Gastrocnemius medialis (tissue), 4 donors: ENCODE measurements at regions not wholly inside any gene's neighbourhood (a gene's known extent, or its start where the extent isn't known, plus 50 kb on each side); places are given as distances from the start of the nearest gene placed in this dataset.

Source experiments
- ATAC-seq, 2 donors: fragments of 150-250 bp; one replicate each; pipeline ENCODE4 v1.9.1; 2016
- DNase-seq, 2 donors: peaks; one replicate each; pipeline ENCODE4 v3.0.0-alpha.2; 2019
- H3K27ac ChIP-seq, 4 donors: fragments of 200-600 bp; sonication (generic); 1 replicate in 1 of 4; 2 replicates in 3 of 4; pipeline ENCODE4 v1.5.1; 2016 to 2018; ENCODE audit warnings: mild to moderate bottlenecking in 2 of 4, moderate library complexity in 1 of 4
- H3K27me3 ChIP-seq, 3 donors: fragments of 200-600 bp; sonication (generic) in 2 of 3; 1 replicate in 1 of 3; 2 replicates in 2 of 3; pipeline versions ENCODE4 v1.5.1 to v1.6.0; 2016 to 2019; ENCODE audit warnings: mild to moderate bottlenecking in 1 of 3, moderate library complexity in 1 of 3
- H3K36me3 ChIP-seq, 2 donors: fragments of 200-600 bp; sonication (generic) in 1 of 2; one replicate each; pipeline ENCODE4 v1.5.1; 2017 to 2018
- H3K4me1 ChIP-seq, 2 donors: fragments of 200-600 bp; sonication (generic) in 1 of 2; one replicate each; pipeline ENCODE4 v1.5.1; 2016 to 2017; ENCODE audit warnings: mild to moderate bottlenecking in 2 of 2
- H3K4me3 ChIP-seq, 4 donors: fragments of 200-600 bp; sonication (generic) in 3 of 4; 1 replicate in 1 of 4; 2 replicates in 3 of 4; pipeline ENCODE4 v1.5.1; 2016 to 2019; ENCODE audit warnings: mild to moderate bottlenecking in 2 of 4
- H3K9me3 ChIP-seq, 3 donors: fragments of 200-600 bp; sonication (generic) in 2 of 3; 1 replicate in 1 of 3; 2 replicates in 2 of 3; pipeline ENCODE4 v1.5.1; 2016 to 2019
- CTCF ChIP-seq, 5 experiments: fragments of 450-650 bp in 3 of 5; fragments of 200-600 bp in 2 of 5; sonication (generic) in 2 of 5; IDR thresholded peaks in 4 of 5; conservative IDR thresholded peaks in 1 of 5; 1 replicate in 4 of 5; 2 replicates in 1 of 5; pipeline ENCODE4 v1.5.1; 2016 to 2019; ENCODE audit warnings: antibody characterized with exemption in 5 of 5, mild to moderate bottlenecking in 3 of 5, moderate library complexity in 3 of 5
- POLR2A ChIP-seq, 2 donors: fragments of 450-650 bp; IDR thresholded peaks; one replicate each; pipeline ENCODE4 v1.6.1; 2017; ENCODE audit warnings: antibody characterized with exemption in 2 of 2, mild to moderate bottlenecking in 2 of 2, moderate library complexity in 2 of 2
- in situ Hi-C, 4 donors: fragments of 200-750 bp; cut with MboI; loops; one replicate each; pipeline versions ENCODE4 v1.15.0 to v1.8.0; 2017; ENCODE audit warnings: low sequenced_read_pairs in 4 of 4
- intact Hi-C: fragments of 100-400 bp; cut with DNase I; formaldehyde crosslinking; loops from one replicate; pipeline ENCODE4 v1.15.1; 2023; ENCODE audit warnings: low total_unique reads

- intact Hi-C loops, result no loop called here
- no peak for DNase-seq
These were observed 902.4 kb downstream of the TBC1D32 start for GRCh38 chr6:120431841-120432240.

GRCh38 chr6:120411394-120411793 lies 922.9 kb downstream of the TBC1D32 start:
- intact Hi-C loops (no loop called here), in situ Hi-C loops (no loop called here)
- TF ChIP-seq CTCF (IDR thresholded peaks at IDR 0.05 in 4 of 5, conservative IDR thresholded peaks at IDR 0.05 in 1 of 5), result no peak
- TF ChIP-seq POLR2A (IDR thresholded peaks at IDR 0.05), result no peak
- H3K27me3 ChIP-seq, result no peaks in the 10 kb centered on the region
- no peaks in the 10 kb centered on the region for H3K36me3 ChIP-seq
- no peak overlapping the region for H3K27ac ChIP-seq
- ATAC-seq (no peak), DNase-seq (no peak)
- H3K9me3 ChIP-seq, result no peaks in the 10 kb centered on the region
- H3K4me3 ChIP-seq, result no peak overlapping the region
- no peaks in the 10 kb centered on the region for H3K4me1 ChIP-seq

More at GRCh38 chr6:120431841-120432240, 902.4 kb downstream of the TBC1D32 start:
- in situ Hi-C loops, result no loop called here
- no peak overlapping the region for H3K27ac ChIP-seq
- no peaks in the 10 kb centered on the region for H3K27me3 ChIP-seq
- no peaks in the 10 kb centered on the region for H3K4me1 ChIP-seq
- no peak for TF ChIP-seq CTCF (IDR thresholded peaks at IDR 0.05 in 4 of 5, conservative IDR thresholded peaks at IDR 0.05 in 1 of 5)
- no peak for TF ChIP-seq POLR2A (IDR thresholded peaks at IDR 0.05)
- no peak for ATAC-seq
- H3K4me3 ChIP-seq, result no peak overlapping the region
- no peaks in the 10 kb centered on the region for H3K36me3 ChIP-seq
- no peaks in the 10 kb centered on the region for H3K9me3 ChIP-seq

GRCh38 chr6:120410586-120410985 lies 923.7 kb downstream of the TBC1D32 start:
- Histone ChIP-seq H3K27me3 (no peaks in the 10 kb centered on the region), H3K4me3 (no peak overlapping the region), H3K9me3 (no peaks in the 10 kb centered on the region), H3K27ac (no peak overlapping the region), H3K36me3 (no peaks in the 10 kb centered on the region), H3K4me1 (no peaks in the 10 kb centered on the region)
- intact Hi-C loops (no loop called here), in situ Hi-C loops (no loop called here)
- TF ChIP-seq CTCF (IDR thresholded peaks at IDR 0.05 in 4 of 5, conservative IDR thresholded peaks at IDR 0.05 in 1 of 5) (no peak), POLR2A (IDR thresholded peaks at IDR 0.05) (no peak)
- no peak for ATAC-seq
- no peak for DNase-seq

GRCh38 chr6:120407696-120408095 lies 926.6 kb downstream of the TBC1D32 start:
- Histone ChIP-seq H3K4me1 (no peaks in the 10 kb centered on the region), H3K27ac (no peak overlapping the region), H3K27me3 (no peaks in the 10 kb centered on the region), H3K36me3 (no peaks in the 10 kb centered on the region), H3K4me3 (no peak overlapping the region), H3K9me3 (no peaks in the 10 kb centered on the region)
- TF ChIP-seq POLR2A (IDR thresholded peaks at IDR 0.05) (no peak), CTCF (IDR thresholded peaks at IDR 0.05 in 4 of 5, conservative IDR thresholded peaks at IDR 0.05 in 1 of 5) (no peak)
- ATAC-seq, result no peak
- intact Hi-C loops, result no loop called here
- in situ Hi-C loops, result no loop called here
- no peak for DNase-seq

GRCh38 chr6:120405947-120406346 lies 928.3 kb downstream of the TBC1D32 start:
- in situ Hi-C loops (no loop called here), intact Hi-C loops (no loop called here)
- Histone ChIP-seq H3K4me3 (no peak overlapping the region), H3K27me3 (no peaks in the 10 kb centered on the region), H3K9me3 (no peaks in the 10 kb centered on the region), H3K36me3 (no peaks in the 10 kb centered on the region), H3K4me1 (no peaks in the 10 kb centered on the region), H3K27ac (no peak overlapping the region)
- ATAC-seq, result no peak
- TF ChIP-seq POLR2A (IDR thresholded peaks at IDR 0.05), result no peak
- TF ChIP-seq CTCF (IDR thresholded peaks at IDR 0.05 in 4 of 5, conservative IDR thresholded peaks at IDR 0.05 in 1 of 5), result no peak
- no peak for DNase-seq
